ENCODE measurements at regions not wholly inside any gene's neighbourhood (a gene's known extent, or its start where the extent isn't known, plus 50 kb on each side); places are given as distances from the start of the nearest gene placed in this dataset.

- ChIA-PET POLR2A (no interaction called here), CTCF (interaction anchor here (0.6 to 1.5 kb wide), 4 partner anchors 13 to 754 kb away, joined by 3 read pairs; no protein-coding TSS in a partner anchor)
- Histone ChIP-seq H4K20me1 (replicated peaks; ENCODE audit: control insufficient read depth, extremely low read depth, insufficient read depth, low read length) (no peaks in the 10 kb centered on the region), H3K79me2 (ENCODE audit: control insufficient read depth, insufficient read depth, low read length) (no peaks in the 10 kb centered on the region), H3K9me1 (replicated peaks; ENCODE audit: control insufficient read depth, extremely low read depth, insufficient read depth, low read length) (no peaks in the 10 kb centered on the region), H3K4me1 (ENCODE audit: control insufficient read depth, extremely low read depth, insufficient read depth, low read length) (peaks cover 13% of the 10 kb centered on the region), H3K9ac (replicated peaks; ENCODE audit: extremely low read depth, insufficient read depth, low read length) (no peak overlapping the region), H3K4me2 (ENCODE audit: insufficient read depth, low read length) (peak overlapping the region; percentile 35), H3K9me3 (replicated peaks; ENCODE audit: control insufficient read depth, insufficient read depth, low read length) (no peaks in the 10 kb centered on the region), H3K4me3 (replicated peaks in 1 of 3; ENCODE audit: insufficient read depth in 1 of 3, low read depth in 1 of 3, low read length in 3 of 3) (peak overlapping the region in 1 of 3 experiments; percentile 11), H3K27ac (ENCODE audit: insufficient read depth, low read depth, low read length) (peak overlapping the region; percentile 15), H3K27me3 (ENCODE audit: control insufficient read depth in 2 of 2, insufficient read depth in 2 of 2, low read length in 2 of 2) (no peaks in the 10 kb centered on the region), H2AFZ (ENCODE audit: low read depth, low read length) (no peak overlapping the region), H3K36me3 (ENCODE audit: control insufficient read depth in 2 of 2, extremely low read depth in 1 of 2, insufficient read depth in 2 of 2, low read length in 2 of 2) (no peaks in the 10 kb centered on the region)
- intact Hi-C loops (cut with micrococcal nuclease) (loop anchor here (5.0 kb wide), 2 partner anchors 62 to 753 kb away; no protein-coding TSS in a partner anchor), dilution Hi-C loops (cut with MboI; ENCODE audit: extremely low pct_ligation_motif_present, low sequenced_read_pairs) (no loop called here)
- FAIRE-seq (peak; percentile 71), DNase-seq (ENCODE audit: low read depth, low spot score) (peak; percentile 50)
- TF ChIP-seq EZH2 (IDR thresholded peaks at IDR 0.05; ENCODE audit: borderline replicate concordance, low read depth, low read length, severe bottlenecking) (no peak), GATA2 (IDR thresholded peaks at IDR 0.05; ENCODE audit: insufficient read depth, insufficient read length, low read depth, low read length) (peak; percentile 55), CTCF (IDR thresholded peaks at IDR 0.05; ENCODE audit: extremely low read depth in 1 of 2, insufficient read depth in 1 of 2, low read depth in 1 of 2, low read length in 2 of 2) (no peak), MYC (IDR thresholded peaks at IDR 0.05; ENCODE audit: low read depth, low read length) (no peak)
- no TSS peak for BruUV-seq (replicated peaks)
Observed at GRCh38 chrX:22889819-22890218, 109.9 kb upstream of the DDX53 start.

GRCh38 chrX:22912616-22913015 is 87.1 kb upstream of the DDX53 start:
- dilution Hi-C loops (cut with MboI; ENCODE audit: extremely low pct_ligation_motif_present, low sequenced_read_pairs) = no loop called here
- Histone ChIP-seq H3K9me1 (replicated peaks; ENCODE audit: control insufficient read depth, extremely low read depth, insufficient read depth, low read length) (no peaks in the 10 kb centered on the region), H3K36me3 (ENCODE audit: control insufficient read depth in 2 of 2, extremely low read depth in 1 of 2, insufficient read depth in 2 of 2, low read length in 2 of 2) (no peaks in the 10 kb centered on the region), H3K4me3 (replicated peaks in 1 of 3; ENCODE audit: insufficient read depth in 1 of 3, low read depth in 1 of 3, low read length in 3 of 3) (no peak overlapping the region), H3K4me2 (ENCODE audit: insufficient read depth, low read length) (no peak overlapping the region), H3K79me2 (ENCODE audit: control insufficient read depth, insufficient read depth, low read length) (no peaks in the 10 kb centered on the region), H3K27me3 (ENCODE audit: control insufficient read depth in 2 of 2, insufficient read depth in 2 of 2, low read length in 2 of 2) (no peaks in the 10 kb centered on the region), H4K20me1 (replicated peaks; ENCODE audit: control insufficient read depth, extremely low read depth, insufficient read depth, low read length) (no peaks in the 10 kb centered on the region), H3K9me3 (replicated peaks; ENCODE audit: control insufficient read depth, insufficient read depth, low read length) (no peaks in the 10 kb centered on the region), H3K4me1 (ENCODE audit: control insufficient read depth, extremely low read depth, insufficient read depth, low read length) (no peaks in the 10 kb centered on the region), H2AFZ (ENCODE audit: low read depth, low read length) (no peak overlapping the region), H3K9ac (replicated peaks; ENCODE audit: extremely low read depth, insufficient read depth, low read length) (no peak overlapping the region), H3K27ac (ENCODE audit: insufficient read depth, low read depth, low read length) (no peak overlapping the region)
- BruUV-seq (replicated peaks) = no TSS peak
- FAIRE-seq (no peak), DNase-seq (ENCODE audit: low read depth, low spot score) (no peak)
- CTCF ChIA-PET = no interaction called here
- intact Hi-C loops (cut with micrococcal nuclease) = no loop called here
- TF ChIP-seq GATA2 (IDR thresholded peaks at IDR 0.05; ENCODE audit: insufficient read depth, insufficient read length, low read depth, low read length) (no peak), JUN (IDR thresholded peaks at IDR 0.05; ENCODE audit: borderline replicate concordance, insufficient read depth, insufficient read length, low read depth) (no peak)
- POLR2A ChIA-PET = no interaction called here
